Astrocyte (in vitro differentiated cells and primary cell): ENCODE measurements at regions not wholly inside any gene's neighbourhood (a gene's known extent, or its start where the extent isn't known, plus 50 kb on each side); places are given as distances from the start of the nearest gene placed in this dataset.

Experiments
- EZH2 ChIP-seq: IDR thresholded peaks from 2 replicates; pipeline ENCODE4 v1.6.1; 2012; ENCODE audit warnings: mild to moderate bottlenecking, low read length, inconsistent platforms; ENCODE audit not compliant: insufficient read depth
- TF ChIP-seq, protein P1 (sequence below): IDR thresholded peaks from 2 replicates; pipeline ENCODE4 v1.5.1; 2011; ENCODE audit warnings: low read depth, mild to moderate bottlenecking, inconsistent platforms, low read length, moderate library complexity; ENCODE audit not compliant: insufficient read depth

DNA sequence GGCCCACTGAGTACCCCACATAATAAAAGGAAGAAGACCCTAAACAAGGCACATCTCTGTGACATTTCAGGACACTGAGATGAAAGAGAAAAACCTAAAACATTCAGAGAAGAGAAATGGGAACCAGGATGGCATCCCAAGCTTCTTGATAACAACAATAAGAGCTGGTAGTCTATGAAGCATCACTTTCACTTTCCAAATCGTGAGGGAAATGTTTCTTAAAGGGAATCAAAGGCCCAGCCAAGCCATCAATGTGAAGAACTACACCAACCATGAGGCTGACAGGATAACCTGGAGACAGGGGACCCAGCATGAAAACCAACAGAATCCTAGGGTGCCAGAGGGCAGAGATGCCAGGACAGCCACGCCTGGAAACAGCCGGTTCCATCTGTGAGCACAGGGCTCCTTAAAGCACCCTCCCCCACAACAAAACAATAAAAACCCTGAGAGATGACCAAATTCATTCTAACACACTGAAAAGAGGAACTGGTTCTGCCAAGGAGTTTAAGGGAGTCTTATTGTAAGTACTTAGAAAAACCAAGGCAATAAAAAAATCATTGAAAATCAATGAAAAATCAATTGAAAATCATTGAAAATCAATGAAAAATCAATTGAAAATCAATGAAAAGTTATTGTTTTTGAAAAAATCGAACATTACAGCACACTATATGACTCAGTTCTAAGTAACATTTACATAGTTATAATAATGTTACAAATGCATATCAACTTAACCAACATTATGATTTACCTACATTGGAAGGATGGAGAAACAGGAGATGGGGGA lies 141.5 kb upstream of the ERG start:
- TF ChIP-seq, protein P1, sequence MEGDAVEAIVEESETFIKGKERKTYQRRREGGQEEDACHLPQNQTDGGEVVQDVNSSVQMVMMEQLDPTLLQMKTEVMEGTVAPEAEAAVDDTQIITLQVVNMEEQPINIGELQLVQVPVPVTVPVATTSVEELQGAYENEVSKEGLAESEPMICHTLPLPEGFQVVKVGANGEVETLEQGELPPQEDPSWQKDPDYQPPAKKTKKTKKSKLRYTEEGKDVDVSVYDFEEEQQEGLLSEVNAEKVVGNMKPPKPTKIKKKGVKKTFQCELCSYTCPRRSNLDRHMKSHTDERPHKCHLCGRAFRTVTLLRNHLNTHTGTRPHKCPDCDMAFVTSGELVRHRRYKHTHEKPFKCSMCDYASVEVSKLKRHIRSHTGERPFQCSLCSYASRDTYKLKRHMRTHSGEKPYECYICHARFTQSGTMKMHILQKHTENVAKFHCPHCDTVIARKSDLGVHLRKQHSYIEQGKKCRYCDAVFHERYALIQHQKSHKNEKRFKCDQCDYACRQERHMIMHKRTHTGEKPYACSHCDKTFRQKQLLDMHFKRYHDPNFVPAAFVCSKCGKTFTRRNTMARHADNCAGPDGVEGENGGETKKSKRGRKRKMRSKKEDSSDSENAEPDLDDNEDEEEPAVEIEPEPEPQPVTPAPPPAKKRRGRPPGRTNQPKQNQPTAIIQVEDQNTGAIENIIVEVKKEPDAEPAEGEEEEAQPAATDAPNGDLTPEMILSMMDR: no peak
- TF ChIP-seq EZH2: no peak
